ENCODE measurements at regions not wholly inside any gene's neighbourhood (a gene's known extent, or its start where the extent isn't known, plus 50 kb on each side); places are given as distances from the start of the nearest gene placed in this dataset.

GRCh38 chr6:56732517-56732916 is 89.8 kb upstream of the DST start:
- TF ChIP-seq CTCF (IDR thresholded peaks at IDR 0.05; ENCODE audit: low read depth, low read length, poor library complexity, severe bottlenecking) (no peak), EZH2phosphoT487 (IDR thresholded peaks at IDR 0.05; ENCODE audit: borderline replicate concordance, low read length) (no peak)

Data from DOHH2 (cell line).